GM23248 (cell line): ENCODE measurements at regions not wholly inside any gene's neighbourhood (a gene's known extent, or its start where the extent isn't known, plus 50 kb on each side); places are given as distances from the start of the nearest gene placed in this dataset.

Experiments used
- DNase-seq: peaks from one replicate; pipeline ENCODE4 v3.0.0-alpha.2; 2015
- H2AFZ ChIP-seq: fragments of 200-600 bp; sonication (generic); 2 replicates; pipeline ENCODE4 v1.6.1; 2016; ENCODE audit warnings: antibody characterized with exemption
- H3F3A ChIP-seq: fragments of 200-600 bp; sonication (generic); 2 replicates; pipeline ENCODE4 v1.6.1; 2016; ENCODE audit warnings: mild to moderate bottlenecking, antibody characterized with exemption, mixed run types; ENCODE audit not compliant: insufficient read depth
- H3K27ac ChIP-seq: fragments of 200-600 bp; sonication (generic); 2 replicates; pipeline ENCODE4 v1.5.1; 2016; ENCODE audit warnings: mild to moderate bottlenecking
- H3K27me3 ChIP-seq: fragments of 200-600 bp; sonication (generic); replicated peaks from 2 replicates; pipeline ENCODE4 v1.6.1; 2016; ENCODE audit warnings: mild to moderate bottlenecking; ENCODE audit not compliant: insufficient read depth
- H3K36me3 ChIP-seq: fragments of 200-600 bp; sonication (generic); 2 replicates; pipeline ENCODE4 v1.6.1; 2016; ENCODE audit warnings: low read depth, mild to moderate bottlenecking
- H3K4me1 ChIP-seq: fragments of 200-600 bp; sonication (generic); 2 replicates; pipeline ENCODE4 v1.6.1; 2016; ENCODE audit warnings: mild to moderate bottlenecking; ENCODE audit not compliant: insufficient read depth
- H3K4me2 ChIP-seq: fragments of 200-600 bp; sonication (generic); one replicate; pipeline ENCODE4 v1.6.1; 2016; ENCODE audit warnings: mild to moderate bottlenecking; ENCODE audit not compliant: unreplicated experiment
- H3K4me3 ChIP-seq: fragments of 200-600 bp; sonication (generic); 2 replicates; pipeline ENCODE4 v1.5.1; 2016; ENCODE audit warnings: mild to moderate bottlenecking
- H3K79me2 ChIP-seq: fragments of 200-600 bp; sonication (generic); 2 replicates; pipeline ENCODE4 v1.6.1; 2016; ENCODE audit warnings: mild to moderate bottlenecking; ENCODE audit not compliant: insufficient read depth
- H3K9ac ChIP-seq: fragments of 200-600 bp; sonication (generic); 2 replicates; pipeline ENCODE4 v1.6.1; 2016; ENCODE audit warnings: mild to moderate bottlenecking
- H3K9me2 ChIP-seq: fragments of 200-600 bp; sonication (generic); 2 replicates; pipeline ENCODE4 v1.6.1; 2016; ENCODE audit warnings: mixed run types, mild to moderate bottlenecking, moderate library complexity; ENCODE audit not compliant: insufficient read depth
- H3K9me3 ChIP-seq: fragments of 200-600 bp; sonication (generic); one replicate; pipeline ENCODE4 v1.6.1; 2017; ENCODE audit warnings: low read depth
- H4K20me1 ChIP-seq: fragments of 200-600 bp; sonication (generic); 2 replicates; pipeline ENCODE4 v1.6.0; 2016; ENCODE audit not compliant: insufficient read depth
- EZH2 ChIP-seq: fragments of 200-600 bp; sonication (generic); IDR thresholded peaks from 2 replicates; pipeline ENCODE4 v1.6.1; 2018; ENCODE audit warnings: antibody characterized with exemption, mild to moderate bottlenecking; ENCODE audit not compliant: insufficient read depth, poor library complexity, severe bottlenecking
- EZH2phosphoT487 ChIP-seq: fragments of 200-600 bp; sonication (generic); IDR thresholded peaks from 2 replicates; pipeline ENCODE4 v1.6.1; 2018; ENCODE audit warnings: antibody characterized with exemption, moderate library complexity, mild to moderate bottlenecking, low read depth; ENCODE audit not compliant: insufficient read depth
- WGBS, 2 experiments: methylation state at CpG; one replicate each; pipeline ENCODE4 v1.1.6; 2015 to 2017; ENCODE audit warnings: low lambda C conversion rate in 2 of 2, low coverage in 1 of 2; ENCODE audit errors: missing lambda C conversion rate in 2 of 2; 5-methylcytosine and 5-hydroxymethylcytosine counted together
- in situ Hi-C: fragments of 300-500 bp; cut with MboI; formaldehyde crosslinking; loops from 2 replicates; pipeline ENCODE4 v1.15.0; 2020

DNA sequence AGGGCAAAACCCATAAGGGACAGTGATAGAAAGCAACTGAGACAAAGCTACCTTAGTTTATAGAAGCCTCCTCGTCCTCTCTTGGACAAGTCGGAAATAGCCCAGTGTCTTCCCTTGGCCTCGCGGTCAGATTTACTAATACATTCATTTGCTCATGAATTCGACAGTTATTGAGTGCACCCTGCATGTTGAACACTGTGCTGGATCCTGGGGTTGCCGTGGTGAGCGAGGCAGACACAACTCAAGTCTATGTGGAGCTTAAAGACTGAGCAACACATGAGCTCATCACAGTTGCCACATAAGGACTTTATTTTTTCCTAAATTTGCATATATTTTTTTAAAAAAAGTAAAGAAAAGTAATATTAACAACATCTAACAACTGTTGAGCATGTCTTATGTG, 411.1 kb upstream of the ITGA1 start:
- no peaks in the 10 kb centered on the region for H3F3A ChIP-seq
- H3K27ac ChIP-seq, result no peak overlapping the region
- no peaks in the 10 kb centered on the region for H3K4me1 ChIP-seq
- no peak for DNase-seq
- no peak overlapping the region for H3K4me2 ChIP-seq
- in situ Hi-C loops, result no loop called here
- H3K27me3 ChIP-seq, result no peaks in the 10 kb centered on the region
- no peaks in the 10 kb centered on the region for H4K20me1 ChIP-seq
- no peaks in the 10 kb centered on the region for H3K9me3 ChIP-seq
- TF ChIP-seq EZH2, result no peak
- no peak for TF ChIP-seq EZH2phosphoT487
- H3K9me2 ChIP-seq, result no peaks in the 10 kb centered on the region
- no peak overlapping the region for H3K4me3 ChIP-seq
- H2AFZ ChIP-seq, result no peak overlapping the region
- no peaks in the 10 kb centered on the region for H3K36me3 ChIP-seq
- H3K79me2 ChIP-seq, result no peaks in the 10 kb centered on the region
- no peak overlapping the region for H3K9ac ChIP-seq
- WGBS, 2 experiments, result 44 to 56% methylated on average over 7 of the region's 7 CpGs

DNA sequence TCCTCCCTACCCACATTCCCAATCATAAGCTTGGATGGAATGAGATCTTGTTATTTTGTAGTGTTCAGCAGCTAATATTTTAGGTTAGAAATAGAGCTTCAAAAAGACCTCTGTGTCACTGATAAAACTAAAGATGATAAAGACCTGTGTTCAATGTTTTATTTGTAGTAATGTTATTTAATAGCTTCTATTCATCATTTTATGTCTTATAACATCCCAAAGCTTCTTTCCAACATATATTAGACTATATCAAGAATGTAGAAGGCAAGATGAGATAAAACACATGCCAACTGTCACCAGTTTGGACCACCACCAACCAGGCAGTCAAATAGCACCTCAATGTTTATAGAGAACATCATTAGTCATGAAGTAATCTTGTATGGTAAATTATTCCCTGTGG, 409.5 kb upstream of the ITGA1 start:
- Histone ChIP-seq H3K4me2 (no peak overlapping the region), H3K27me3 (no peaks in the 10 kb centered on the region), H3K36me3 (no peaks in the 10 kb centered on the region), H3K9ac (no peak overlapping the region), H3K27ac (no peak overlapping the region), H3F3A (no peaks in the 10 kb centered on the region), H3K4me3 (no peak overlapping the region), H3K4me1 (no peaks in the 10 kb centered on the region), H3K79me2 (no peaks in the 10 kb centered on the region), H2AFZ (no peak overlapping the region), H3K9me2 (no peaks in the 10 kb centered on the region), H3K9me3 (no peaks in the 10 kb centered on the region), H4K20me1 (no peaks in the 10 kb centered on the region)
- TF ChIP-seq EZH2, result no peak
- no peak for TF ChIP-seq EZH2phosphoT487
- in situ Hi-C loops, result no loop called here
- no peak for DNase-seq

- Histone ChIP-seq H3K9me2 (no peaks in the 10 kb centered on the region), H3K27me3 (no peaks in the 10 kb centered on the region), H3F3A (no peaks in the 10 kb centered on the region), H3K9me3 (no peaks in the 10 kb centered on the region), H3K79me2 (no peaks in the 10 kb centered on the region), H2AFZ (no peak overlapping the region), H3K4me2 (no peak overlapping the region), H4K20me1 (no peaks in the 10 kb centered on the region), H3K4me1 (no peaks in the 10 kb centered on the region), H3K9ac (no peak overlapping the region), H3K4me3 (no peak overlapping the region), H3K27ac (no peak overlapping the region), H3K36me3 (no peaks in the 10 kb centered on the region)
- DNase-seq, result no peak
- 22 to 27% methylated on average over 3 of the region's 3 CpGs for WGBS, 2 experiments
- TF ChIP-seq EZH2 (no peak), EZH2phosphoT487 (no peak)
- in situ Hi-C loops, result no loop called here
These were observed 399.4 kb upstream of the ITGA1 start for GRCh38 chr5:52388349-52388748.

GRCh38 chr5:52392321-52392720, 395.4 kb upstream of the ITGA1 start:
- no peaks in the 10 kb centered on the region for H3K27me3 ChIP-seq
- H3K9me3 ChIP-seq, result no peaks in the 10 kb centered on the region
- H4K20me1 ChIP-seq, result no peaks in the 10 kb centered on the region
- H2AFZ ChIP-seq, result no peak overlapping the region
- no peak overlapping the region for H3K27ac ChIP-seq
- no peaks in the 10 kb centered on the region for H3F3A ChIP-seq
- in situ Hi-C loops, result no loop called here
- no peak for TF ChIP-seq EZH2
- no peak overlapping the region for H3K4me2 ChIP-seq
- H3K4me1 ChIP-seq, result no peaks in the 10 kb centered on the region
- no peaks in the 10 kb centered on the region for H3K9me2 ChIP-seq
- WGBS, 2 experiments, result 23 to 25% methylated on average over 3 of the region's 3 CpGs
- no peak overlapping the region for H3K9ac ChIP-seq
- no peaks in the 10 kb centered on the region for H3K36me3 ChIP-seq
- no peak for DNase-seq
- no peaks in the 10 kb centered on the region for H3K79me2 ChIP-seq
- no peak overlapping the region for H3K4me3 ChIP-seq

- Histone ChIP-seq H3F3A (no peaks in the 10 kb centered on the region), H3K27me3 (no peaks in the 10 kb centered on the region), H3K4me2 (no peak overlapping the region), H3K9me2 (no peaks in the 10 kb centered on the region), H3K9me3 (no peaks in the 10 kb centered on the region), H3K36me3 (no peaks in the 10 kb centered on the region), H2AFZ (no peak overlapping the region), H3K4me3 (no peak overlapping the region), H3K4me1 (no peaks in the 10 kb centered on the region), H3K27ac (no peak overlapping the region), H4K20me1 (no peaks in the 10 kb centered on the region), H3K79me2 (no peaks in the 10 kb centered on the region), H3K9ac (no peak overlapping the region)
- in situ Hi-C loops, result no loop called here
- DNase-seq, result no peak
- TF ChIP-seq EZH2, result no peak
- TF ChIP-seq EZH2phosphoT487, result no peak
- WGBS, 2 experiments, result 25 to 48% methylated on average over 8 of the region's 8 CpGs
These were observed 377.9 kb upstream of the ITGA1 start for GRCh38 chr5:52409835-52410234.
